GM18951 (cell line): ENCODE measurements at regions not wholly inside any gene's neighbourhood (a gene's known extent, or its start where the extent isn't known, plus 50 kb on each side); places are given as distances from the start of the nearest gene placed in this dataset.
"Not testable (repeated sequence)": the region's sequence is repeated elsewhere in the genome, so short reads cannot be mapped to it uniquely, and the experiment has no call there.

Source experiments
- POLR2A ChIP-seq: IDR thresholded peaks from 4 replicates; pipeline ENCODE4 v1.6.1; 2011; ENCODE audit warnings: mild to moderate bottlenecking; ENCODE audit not compliant: insufficient read length, insufficient read depth; ENCODE audit errors: extremely low read depth
- in situ Hi-C: fragments of 300-500 bp; cut with MboI; formaldehyde crosslinking; loops from one replicate; pipeline ENCODE4 v1.12.0; 2022; ENCODE audit warnings: low sequenced_read_pairs, mixed read lengths, inconsistent platforms; ENCODE audit not compliant: unreplicated experiment

DNA sequence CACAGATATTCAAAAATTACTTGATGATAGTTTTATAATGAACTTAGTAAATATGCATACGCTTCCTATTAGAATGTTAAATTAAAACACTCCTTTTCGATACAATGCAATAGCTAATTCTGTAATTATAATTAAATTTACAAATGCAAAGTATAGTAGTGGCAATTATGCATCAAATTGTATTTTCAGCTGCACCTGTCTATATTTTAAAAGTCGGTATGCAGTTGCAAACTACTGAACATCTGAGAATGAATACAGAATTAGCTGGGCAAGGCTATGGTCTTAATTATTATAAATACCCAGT lies 110.4 kb upstream of the ARHGAP42 start:
- TF ChIP-seq POLR2A = no peak
- in situ Hi-C loops = loop anchor here (5.0 to 10.0 kb wide), 2 partner anchors 276 to 358 kb away; no protein-coding TSS in a partner anchor

DNA sequence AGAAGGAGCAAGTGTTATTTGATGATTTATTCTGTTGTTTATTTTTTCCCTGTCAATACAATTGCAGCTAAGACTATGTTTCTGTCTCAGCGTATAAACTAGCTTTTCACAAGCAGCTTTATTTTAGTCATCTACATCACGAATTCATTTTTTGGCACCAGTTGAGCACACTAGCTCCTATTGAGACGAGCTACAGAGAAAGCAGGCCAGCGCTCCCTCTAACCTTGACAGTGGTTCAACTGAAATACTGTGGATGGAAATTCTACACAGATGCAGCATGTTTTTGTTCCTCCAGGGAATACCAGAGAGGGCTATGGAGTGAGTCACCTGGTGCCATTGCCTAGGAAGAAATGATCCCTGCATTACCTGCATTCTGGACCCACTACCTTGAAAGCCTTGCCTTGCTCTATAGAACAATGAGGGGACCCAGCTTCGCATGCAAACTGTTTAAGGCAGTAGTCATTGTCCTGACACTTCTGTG lies 108.2 kb upstream of the ARHGAP42 start:
- in situ Hi-C loops = loop anchor here (5.0 to 10.0 kb wide), 2 partner anchors 273 to 356 kb away; no protein-coding TSS in a partner anchor
- no peak for TF ChIP-seq POLR2A

DNA sequence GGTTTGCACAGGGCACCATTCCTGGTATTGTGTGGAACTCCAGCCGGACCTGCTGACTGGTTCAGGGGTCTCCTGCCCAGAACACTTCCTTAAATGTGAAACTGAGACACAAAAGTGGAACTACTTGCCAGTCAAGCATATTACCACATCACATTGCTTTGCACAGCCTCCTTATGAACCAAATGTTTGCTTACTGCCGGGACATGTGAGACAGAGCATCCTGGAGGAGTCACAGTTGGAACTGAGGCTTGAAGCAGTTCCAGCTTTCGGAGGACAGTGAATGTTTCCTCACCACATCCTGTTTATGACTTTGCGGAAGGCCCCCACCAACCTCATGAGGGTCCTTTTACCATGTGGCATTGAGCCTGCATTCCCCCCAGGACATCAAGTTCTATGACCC lies 105.8 kb upstream of the ARHGAP42 start:
- in situ Hi-C loops = no loop called here
- no peak for TF ChIP-seq POLR2A

DNA sequence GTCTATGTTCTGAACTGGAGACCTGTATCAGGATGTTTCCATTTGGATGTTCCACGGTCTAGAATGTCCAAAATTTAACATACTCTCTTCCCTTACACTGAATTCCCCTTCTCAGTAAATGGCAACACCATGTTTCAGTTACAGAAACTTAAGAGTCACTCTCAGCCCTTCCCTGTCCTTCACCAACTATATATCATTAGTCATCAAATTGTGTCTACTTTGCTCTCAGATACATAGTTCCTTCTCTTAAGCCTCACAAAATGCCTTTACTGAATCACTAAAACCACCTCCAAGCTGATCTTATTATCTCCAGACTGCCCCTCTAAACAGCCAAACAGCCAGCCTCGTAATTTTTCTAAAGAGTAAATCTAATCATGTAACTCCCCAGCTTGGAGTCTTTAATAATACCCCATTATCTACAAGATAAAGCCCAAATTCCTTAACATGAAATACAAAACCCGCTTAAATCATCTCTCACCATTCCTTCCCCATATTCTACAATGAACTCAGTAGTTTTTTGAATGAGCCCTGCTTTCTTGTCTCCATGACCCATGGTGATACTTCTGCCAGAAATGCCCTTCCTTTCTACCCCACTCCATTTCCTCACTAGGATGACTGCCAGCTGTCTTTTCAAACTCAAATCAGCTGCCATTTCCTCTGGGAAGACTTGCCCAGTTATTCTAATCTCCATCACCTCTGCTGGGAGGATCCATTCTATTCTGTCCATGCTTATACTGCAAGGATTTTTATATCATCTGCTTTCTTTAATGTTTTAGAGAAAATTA lies 102.7 kb upstream of the ARHGAP42 start:
- no peak for TF ChIP-seq POLR2A

DNA sequence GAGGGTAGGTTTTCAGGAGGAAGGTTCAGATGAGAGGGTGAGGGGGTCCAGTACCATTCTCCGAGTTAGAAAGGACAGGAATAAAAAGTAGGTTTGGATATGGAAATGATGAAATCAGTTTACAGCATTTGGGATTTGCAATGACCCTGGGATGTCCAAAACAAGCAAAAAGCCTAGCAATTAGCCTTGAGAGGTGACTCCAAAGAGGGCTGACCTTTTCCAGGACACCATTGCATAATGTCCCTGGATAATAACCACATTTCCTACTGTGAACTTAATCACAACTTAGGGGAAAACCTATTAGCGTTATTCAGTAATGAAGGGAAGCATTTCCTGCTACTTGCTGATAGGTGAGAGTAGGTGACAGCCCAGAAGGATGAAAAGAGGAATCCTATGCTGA lies 101.4 kb upstream of the ARHGAP42 start:
- in situ Hi-C loops = no loop called here
- no peak for TF ChIP-seq POLR2A

More for the DNA sequence above, 102.7 kb upstream of the ARHGAP42 start:
- in situ Hi-C loops = no loop called here

DNA sequence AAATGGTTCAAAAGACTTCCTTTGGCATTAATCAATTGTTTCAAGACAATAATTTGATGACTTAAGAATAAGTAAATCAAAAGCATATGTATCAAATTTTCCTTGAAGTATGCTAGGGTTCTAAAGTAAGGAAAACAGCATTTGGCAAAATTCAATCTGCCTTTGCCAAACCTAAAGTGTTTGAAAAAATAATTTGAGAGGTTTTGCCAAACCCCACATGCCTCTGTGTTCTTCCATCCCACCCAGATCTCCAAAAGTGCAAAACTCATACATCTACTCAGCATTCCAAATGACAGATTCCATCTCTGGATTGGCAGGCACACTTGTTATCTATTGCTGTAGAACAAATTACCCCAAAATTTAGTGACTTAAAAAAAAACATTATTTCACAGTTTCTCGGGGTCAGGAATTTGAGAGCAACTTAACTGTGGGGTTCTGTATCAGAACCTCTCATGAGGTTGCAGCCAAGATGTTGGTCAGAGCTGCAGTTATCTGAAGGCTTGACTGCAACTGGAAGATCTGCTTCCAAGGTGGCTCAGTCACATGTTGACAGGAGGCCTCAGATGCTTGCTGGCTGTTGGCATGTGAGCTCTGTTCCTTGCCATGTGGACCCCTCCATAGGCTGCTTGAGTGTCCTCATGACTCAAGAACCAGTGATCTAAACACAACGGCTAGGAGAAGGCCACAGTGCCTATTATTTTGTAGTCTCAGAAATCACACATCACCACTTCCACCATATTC lies 100.6 kb upstream of the ARHGAP42 start:
- TF ChIP-seq POLR2A = no peak
- in situ Hi-C loops = no loop called here

DNA sequence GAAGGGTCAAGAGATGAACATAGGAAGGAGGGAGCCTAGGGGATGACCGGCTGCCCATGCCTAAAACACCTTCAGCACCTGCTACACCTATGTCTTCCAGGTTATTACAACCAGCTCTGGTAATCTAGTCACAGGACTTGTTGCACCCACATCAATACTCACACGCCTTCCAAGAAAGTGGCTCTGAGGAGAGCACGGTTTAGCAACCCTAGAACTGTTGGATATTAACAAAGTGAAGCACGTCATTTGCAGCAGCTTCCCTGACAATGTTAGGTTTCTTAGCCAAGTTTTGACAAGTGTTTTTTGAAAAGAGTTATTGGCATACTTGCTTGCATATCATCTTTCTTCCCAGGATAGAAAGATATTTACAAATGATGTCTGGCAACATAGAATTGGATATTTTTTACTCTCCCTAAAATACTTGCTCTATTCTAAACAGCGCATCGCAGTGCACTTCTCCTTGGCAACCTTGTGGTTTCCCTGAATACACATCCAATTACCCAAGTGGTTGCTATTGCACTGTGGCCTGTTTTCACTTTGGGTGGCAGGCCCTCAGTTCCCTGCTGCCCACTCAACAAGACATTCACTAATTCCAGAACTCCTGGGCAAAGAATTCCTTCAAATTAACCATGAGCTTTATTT lies 94.3 kb upstream of the ARHGAP42 start:
- no peak for TF ChIP-seq POLR2A
- in situ Hi-C loops = no loop called here

DNA sequence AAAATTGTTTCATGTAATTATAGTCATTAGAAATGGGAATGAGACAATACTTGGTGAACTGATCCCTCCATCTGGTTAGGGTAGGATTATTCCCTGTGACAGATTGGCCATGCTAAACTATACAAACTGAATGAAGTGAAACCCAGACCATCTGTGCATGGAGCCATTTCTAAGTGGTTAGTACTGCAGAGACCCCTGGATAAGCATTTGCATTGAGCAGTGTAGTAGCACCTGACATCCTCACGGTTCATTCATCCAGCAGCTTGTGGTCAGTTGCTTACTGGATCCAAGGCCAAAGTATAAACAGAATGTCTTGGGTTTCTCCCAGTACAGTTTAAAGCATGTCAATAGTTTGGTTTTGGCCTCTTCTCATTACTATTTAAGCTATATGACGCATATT lies 93.8 kb upstream of the ARHGAP42 start:
- in situ Hi-C loops = no loop called here

DNA sequence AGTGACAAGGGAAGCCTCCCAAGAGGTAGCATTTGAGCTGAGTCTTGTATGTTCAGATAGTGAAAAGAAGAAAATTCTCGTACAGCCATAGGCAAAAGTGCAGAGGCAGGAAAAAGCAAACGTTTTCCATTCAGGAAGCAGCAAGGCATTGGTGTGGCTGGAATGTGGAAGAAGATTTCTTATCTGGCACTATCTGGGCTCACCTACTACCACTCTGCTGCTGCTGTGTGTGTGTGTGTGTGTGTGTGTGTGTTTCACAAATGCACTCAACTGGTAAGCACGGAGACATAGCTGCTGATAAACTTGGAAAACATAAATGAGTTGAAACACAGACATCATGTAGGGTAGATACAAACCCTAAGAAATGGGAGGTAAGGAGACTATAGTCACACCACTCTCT lies 92.8 kb upstream of the ARHGAP42 start:
- in situ Hi-C loops = no loop called here
- no peak for TF ChIP-seq POLR2A

More for the DNA sequence above, 93.8 kb upstream of the ARHGAP42 start:
- no peak for TF ChIP-seq POLR2A

DNA sequence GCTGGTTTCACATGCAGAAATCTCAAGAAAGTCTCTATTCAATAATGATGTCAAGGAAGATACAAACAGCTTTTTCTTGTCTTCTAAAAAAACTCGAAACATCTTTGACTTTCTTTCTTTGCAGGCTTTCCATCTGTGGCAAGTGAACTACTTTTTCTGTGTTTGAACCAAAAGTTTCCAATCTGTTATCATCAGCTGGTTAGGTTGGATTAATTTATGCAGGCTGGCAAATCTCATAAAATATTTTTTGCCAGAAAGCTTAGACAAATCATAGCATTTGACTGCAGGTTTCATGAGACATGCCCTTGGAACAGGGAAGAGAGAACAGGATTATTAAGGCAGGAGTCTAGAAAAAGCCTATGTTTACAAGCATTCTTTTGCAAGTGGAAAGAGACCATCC lies 86.1 kb upstream of the ARHGAP42 start:
- no peak for TF ChIP-seq POLR2A
- in situ Hi-C loops = no loop called here

DNA sequence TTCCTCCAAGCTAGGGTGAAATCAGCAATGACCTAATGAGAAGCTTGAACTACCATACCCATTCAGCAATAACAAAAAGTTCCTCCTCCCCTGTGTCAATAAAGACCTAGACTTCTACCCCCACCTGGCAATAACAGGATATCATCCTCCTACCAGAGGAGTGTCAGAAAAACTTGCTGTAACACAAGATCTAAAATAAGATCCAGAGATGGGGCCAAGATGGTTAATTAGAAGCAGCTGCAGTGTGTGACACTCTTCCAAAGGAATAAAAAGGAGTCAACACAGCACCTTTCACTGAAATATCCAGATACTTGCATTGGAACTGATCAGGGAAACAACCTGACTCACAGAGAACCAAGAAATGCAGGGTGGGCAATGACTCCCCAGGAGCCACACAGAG lies 84.4 kb upstream of the ARHGAP42 start:
- in situ Hi-C loops = no loop called here
- TF ChIP-seq POLR2A = no peak

DNA sequence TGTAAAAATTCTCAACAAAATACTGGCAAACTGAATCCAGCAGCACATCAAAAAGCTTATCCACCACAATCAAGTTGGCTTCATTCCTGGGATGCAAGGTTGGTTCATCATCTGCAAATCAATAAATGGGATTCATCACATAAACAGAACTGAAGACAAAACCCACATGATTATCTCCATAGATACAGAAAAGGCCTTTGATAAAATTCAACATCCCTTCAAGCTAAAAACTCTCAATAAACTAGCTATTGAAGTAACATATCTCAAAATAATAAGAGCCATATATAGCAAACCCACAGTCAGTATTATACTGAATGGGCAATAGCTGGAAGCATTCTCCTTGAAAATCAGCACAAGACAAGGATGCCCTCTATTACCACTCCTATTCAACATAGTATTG lies 79.3 kb upstream of the ARHGAP42 start:
- in situ Hi-C loops = not testable (repeated sequence)

DNA sequence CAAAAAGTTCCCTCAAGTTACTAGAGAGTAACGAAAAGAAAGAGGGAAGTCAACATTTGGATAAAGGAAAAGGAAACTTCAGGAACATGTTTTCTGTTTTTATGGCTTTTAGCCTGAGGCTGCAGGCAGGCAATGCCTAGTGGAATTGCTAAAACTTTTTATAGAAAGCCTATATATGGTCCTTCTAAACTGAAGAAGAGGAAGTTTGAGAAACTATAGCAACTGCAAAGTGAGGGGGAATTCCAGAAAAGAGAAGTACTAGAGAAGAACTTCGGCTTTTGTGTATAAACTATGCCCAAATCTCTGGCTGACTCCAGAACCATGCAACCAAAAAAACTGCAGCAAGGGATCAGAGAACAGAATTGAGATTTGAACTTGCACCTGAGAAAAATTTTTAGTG lies 74.3 kb upstream of the ARHGAP42 start:
- in situ Hi-C loops = no loop called here
- no peak for TF ChIP-seq POLR2A
